B cell (primary cell): ENCODE measurements at regions not wholly inside any gene's neighbourhood (a gene's known extent, or its start where the extent isn't known, plus 50 kb on each side); places are given as distances from the start of the nearest gene placed in this dataset.

ENCODE experiments used
- ATAC-seq: fragments of 200-7000 bp; cut with Tn5 transposase; one replicate; pipeline ENCODE4 v1.10.0; 2021; ENCODE audit warnings: low read depth, mild to moderate bottlenecking, moderate number of reproducible peaks, moderate library complexity
- CTCF ChIA-PET: fragments of 350-600 bp; sonication (Branson Sonifier 250); formaldehyde crosslinking; loops from one replicate; lab custom pipeline; 2021; ENCODE audit warnings: antibody characterized with exemption, inconsistent platforms; lab: Charles Lee
- POLR2A ChIA-PET: fragments of 350-600 bp; sonication (Branson Sonifier 250); formaldehyde crosslinking; loops from one replicate; lab custom pipeline; 2021; ENCODE audit warnings: antibody characterized with exemption; lab: Charles Lee
- DNase-seq: peaks from one replicate; pipeline ENCODE4 v3.0.0; 2013
- H2AFZ ChIP-seq: 2 replicates; pipeline ENCODE4 v1.6.1; 2012; ENCODE audit warnings: mild to moderate bottlenecking, low read depth, low read length; ENCODE audit not compliant: insufficient read depth, poor library complexity, severe bottlenecking
- H3K27ac ChIP-seq, 2 donors: 1 replicate in 1 of 2; 2 replicates in 1 of 2; pipeline ENCODE4 v1.5.1; 2012 to 2013; ENCODE audit warnings: low read length in 2 of 2, mild to moderate bottlenecking in 2 of 2, moderate library complexity in 1 of 2
- H3K27me3 ChIP-seq, 4 experiments: fragments of 200-600 bp in 1 of 4; sonication (generic) in 1 of 4; replicated peaks in 1 of 4; 1 replicate in 2 of 4; 2 replicates in 2 of 4; pipeline versions ENCODE4 v1.6.1 to v1.7.0; 2013 to 2016; ENCODE audit warnings: low read length in 3 of 4, mild to moderate bottlenecking in 2 of 4, mixed read lengths in 1 of 4, moderate library complexity in 1 of 4; ENCODE audit not compliant: insufficient read depth in 4 of 4, control insufficient read depth in 3 of 4; ENCODE audit errors: control extremely low read depth in 1 of 4
- H3K36me3 ChIP-seq, 2 experiments: replicated peaks in 1 of 2; 1 replicate in 1 of 2; 2 replicates in 1 of 2; pipeline versions ENCODE4 v1.6.1 to v1.7.1; 2013; ENCODE audit warnings: low read length in 1 of 2; ENCODE audit not compliant: insufficient read depth in 2 of 2, control insufficient read depth in 1 of 2; ENCODE audit errors: control extremely low read depth in 1 of 2, extremely low read depth in 1 of 2
- H3K4me1 ChIP-seq, 2 donors: fragments of 200-600 bp in 1 of 2; sonication (generic) in 1 of 2; 1 replicate in 1 of 2; 2 replicates in 1 of 2; pipeline versions ENCODE4 v1.5.1 to v1.6.1; 2013 to 2017; ENCODE audit warnings: low read length in 2 of 2; ENCODE audit not compliant: control insufficient read depth in 2 of 2, insufficient read depth in 2 of 2
- H3K4me2 ChIP-seq: replicated peaks from 2 replicates; pipeline ENCODE3; 2012; ENCODE audit warnings: mild to moderate bottlenecking, low read depth, low read length; ENCODE audit not compliant: poor library complexity, severe bottlenecking
- H3K4me3 ChIP-seq, 5 experiments: fragments of 200-600 bp in 1 of 5; sonication (generic) in 1 of 5; 1 replicate in 3 of 5; 2 replicates in 2 of 5; pipeline versions ENCODE4 v1.5.1 to v1.7.0; 2011 to 2016; ENCODE audit warnings: low read length in 4 of 5, mild to moderate bottlenecking in 4 of 5, low read depth in 2 of 5, control low read depth in 1 of 5, moderate library complexity in 1 of 5; ENCODE audit not compliant: insufficient read depth in 1 of 5; ENCODE audit errors: control extremely low read depth in 1 of 5, extremely low read depth in 1 of 5
- H3K79me2 ChIP-seq: fragments of 200-600 bp; sonication (generic); one replicate; pipeline ENCODE4 v1.6.0; 2016; ENCODE audit warnings: low read length; ENCODE audit not compliant: control insufficient read depth, insufficient read depth
- H3K9ac ChIP-seq: fragments of 200-600 bp; sonication (generic); 2 replicates; pipeline ENCODE4 v1.6.1; 2017; ENCODE audit warnings: mild to moderate bottlenecking, low read length, moderate library complexity
- H3K9me3 ChIP-seq, 3 donors: one replicate each; pipeline versions ENCODE4 v1.6.1 to v1.7.1; 2013; ENCODE audit warnings: low read length in 2 of 3; ENCODE audit not compliant: control insufficient read depth in 2 of 3, insufficient read depth in 1 of 3; ENCODE audit errors: control extremely low read depth in 1 of 3
- H4K20me1 ChIP-seq: 2 replicates; pipeline ENCODE4 v1.6.0; 2012; ENCODE audit warnings: mild to moderate bottlenecking, low read length; ENCODE audit not compliant: insufficient read depth, control insufficient read depth, poor library complexity, severe bottlenecking
- H3K27ac Mint-ChIP-seq: one replicate; pipeline ENCODE4 v1.8.0; 2021; ENCODE audit warnings: mixed read lengths
- H3K27me3 Mint-ChIP-seq: one replicate; pipeline ENCODE4 v1.8.0; 2021; ENCODE audit warnings: mixed read lengths
- H3K4me1 Mint-ChIP-seq: one replicate; pipeline ENCODE4 v1.8.0; 2021; ENCODE audit warnings: mixed read lengths
- H3K4me3 Mint-ChIP-seq: one replicate; pipeline ENCODE4 v1.8.0; 2021; ENCODE audit warnings: mixed read lengths
- H3K9me3 Mint-ChIP-seq: one replicate; pipeline ENCODE4 v1.8.0; 2022; ENCODE audit warnings: mixed read lengths; ENCODE audit not compliant: insufficient read depth
- CTCF ChIP-seq: fragments of 200-600 bp; IDR thresholded peaks from one replicate; pipeline ENCODE4 v1.8.0; 2022; ENCODE audit warnings: antibody characterized with exemption, mild to moderate bottlenecking
- EZH2 ChIP-seq: IDR thresholded peaks from 2 replicates; pipeline ENCODE4 v1.6.1; 2012; ENCODE audit warnings: borderline replicate concordance, low read depth, mild to moderate bottlenecking, moderate library complexity, low read length; ENCODE audit not compliant: insufficient read depth, poor library complexity, severe bottlenecking
- WGBS: methylation state at CpG from one replicate; pipeline ENCODE4 v1.1.5; 2013; ENCODE audit warnings: missing lambda C conversion rate; ENCODE audit not compliant: insufficient coverage; 5-methylcytosine and 5-hydroxymethylcytosine counted together
- intact Hi-C: fragments of 100-400 bp; cut with micrococcal nuclease; formaldehyde crosslinking; loops from one replicate; pipeline ENCODE4 v1.10.0; 2022

- H4K20me1 ChIP-seq: no peaks in the 10 kb centered on the region
- intact Hi-C loops: no loop called here
- TF ChIP-seq EZH2: no peak
- no peak overlapping the region for H3K4me3 Mint-ChIP-seq
- ATAC-seq (no peak), DNase-seq (no peak)
- no peak overlapping the region for H3K4me2 ChIP-seq
- H3K4me1 Mint-ChIP-seq: no peaks in the 10 kb centered on the region
- ChIA-PET POLR2A (interaction anchor here (0.6 kb wide), 1 partner anchor 25 kb away, joined by 3 read pairs; no protein-coding TSS in a partner anchor), CTCF (interaction anchor here (0.6 to 1.2 kb wide), 4 partner anchors 10 to 605 kb away, joined by 3 to 4 read pairs (median 4); no protein-coding TSS in a partner anchor)
- H3K79me2 ChIP-seq: no peaks in the 10 kb centered on the region
- no peak overlapping the region for H3K4me3 ChIP-seq
- no peak overlapping the region for H3K27ac Mint-ChIP-seq
- no peaks in the 10 kb centered on the region for H3K27me3 Mint-ChIP-seq
- no peaks in the 10 kb centered on the region for H3K9me3 Mint-ChIP-seq
- H2AFZ ChIP-seq: no peak overlapping the region
- H3K9me3 ChIP-seq: no peaks in the 10 kb centered on the region
- no peak overlapping the region for H3K9ac ChIP-seq
- H3K27ac ChIP-seq: no peak overlapping the region
- H3K36me3 ChIP-seq: no peaks in the 10 kb centered on the region
- H3K27me3 ChIP-seq: no peaks in the 10 kb centered on the region
- H3K4me1 ChIP-seq: no peaks in the 10 kb centered on the region
- WGBS: no CpG with 5 or more reads among the region's 1 CpG
Observed at GRCh38 chr5:158487664-158488063, 612.1 kb downstream of the EBF1 start.

GRCh38 chr5:158487156-158487555, 612.6 kb downstream of the EBF1 start:
- POLR2A ChIA-PET: no interaction called here
- no peak overlapping the region for H3K4me3 Mint-ChIP-seq
- no peak overlapping the region for H3K27ac Mint-ChIP-seq
- H3K79me2 ChIP-seq: no peaks in the 10 kb centered on the region
- no peak for ATAC-seq
- no peak overlapping the region for H3K9ac ChIP-seq
- no peaks in the 10 kb centered on the region for H3K4me1 Mint-ChIP-seq
- no peaks in the 10 kb centered on the region for H3K4me1 ChIP-seq
- no peak overlapping the region for H3K4me3 ChIP-seq
- DNase-seq: no peak
- no peaks in the 10 kb centered on the region for H3K36me3 ChIP-seq
- no peak overlapping the region for H2AFZ ChIP-seq
- H3K4me2 ChIP-seq: no peak overlapping the region
- H3K27me3 Mint-ChIP-seq: no peaks in the 10 kb centered on the region
- CTCF ChIA-PET: interaction anchor here (0.6 to 0.7 kb wide), 2 partner anchors 195 to 606 kb away, joined by 3 to 4 read pairs; no protein-coding TSS in a partner anchor
- H4K20me1 ChIP-seq: no peaks in the 10 kb centered on the region
- H3K9me3 ChIP-seq: no peaks in the 10 kb centered on the region
- peaks cover 0 to 4% (median 0%) of the 10 kb centered on the region in 4 experiments for H3K27me3 ChIP-seq
- H3K9me3 Mint-ChIP-seq: no peaks in the 10 kb centered on the region
- no peak overlapping the region for H3K27ac ChIP-seq
- 80% methylated on average over 1 of the region's 1 CpG for WGBS
- TF ChIP-seq EZH2 (no peak), CTCF (no peak)
- intact Hi-C loops: no loop called here
